BE2C (cell line): ENCODE measurements at regions not wholly inside any gene's neighbourhood (a gene's known extent, or its start where the extent isn't known, plus 50 kb on each side); places are given as distances from the start of the nearest gene placed in this dataset.

ENCODE experiments used
- DNase-seq: peaks from one replicate; pipeline ENCODE4 v3.0.0-alpha.2; 2020
- H3K27me3 ChIP-seq: fragments of 250-450 bp; sonication (Bioruptor Pico); 2 replicates; pipeline ENCODE4 v1.5.1; 2020; ENCODE audit warnings: mild to moderate bottlenecking
- H3K36me3 ChIP-seq: fragments of 250-450 bp; sonication (Bioruptor Pico); 2 replicates; pipeline ENCODE4 v1.5.1; 2020; ENCODE audit warnings: mild to moderate bottlenecking
- H3K4me1 ChIP-seq: fragments of 250-450 bp; sonication (Bioruptor Pico); 2 replicates; pipeline ENCODE4 v1.5.1; 2020
- H3K4me3 ChIP-seq: 2 replicates; pipeline ENCODE4 v1.5.1; 2011; ENCODE audit warnings: low read depth, low read length
- H3K9me3 ChIP-seq: fragments of 250-450 bp; sonication (Bioruptor Pico); 2 replicates; pipeline ENCODE4 v1.5.1; 2020
- CTCF ChIP-seq: IDR thresholded peaks from 2 replicates; pipeline ENCODE4 v1.5.1; 2012; ENCODE audit warnings: mild to moderate bottlenecking, low read depth, low read length

GRCh38 chr16:13527332-13527731, 392.6 kb upstream of the ERCC4 start:
- H3K4me1 ChIP-seq, result no peaks in the 10 kb centered on the region
- TF ChIP-seq CTCF, result no peak
- H3K27me3 ChIP-seq, result no peaks in the 10 kb centered on the region
- H3K9me3 ChIP-seq, result no peaks in the 10 kb centered on the region; the same call in 1 of the 2 replicates
- H3K4me3 ChIP-seq, result no peak overlapping the region
- DNase-seq, result no peak
- no peaks in the 10 kb centered on the region for H3K36me3 ChIP-seq

GRCh38 chr16:13528691-13529090, 391.3 kb upstream of the ERCC4 start:
- no peaks in the 10 kb centered on the region for H3K4me1 ChIP-seq
- no peaks in the 10 kb centered on the region; the same call in 1 of the 2 replicates for H3K9me3 ChIP-seq
- DNase-seq, result no peak
- no peak overlapping the region for H3K4me3 ChIP-seq
- no peaks in the 10 kb centered on the region for H3K27me3 ChIP-seq
- H3K36me3 ChIP-seq, result no peaks in the 10 kb centered on the region
- no peak for TF ChIP-seq CTCF

GRCh38 chr16:13529193-13529982, 390.6 kb upstream of the ERCC4 start:
- Histone ChIP-seq H3K4me1 (no peaks in the 10 kb centered on the region), H3K4me3 (no peak overlapping the region), H3K27me3 (no peaks in the 10 kb centered on the region), H3K36me3 (no peaks in the 10 kb centered on the region), H3K9me3 (no peaks in the 10 kb centered on the region)
- DNase-seq, result no peak
- no peak for TF ChIP-seq CTCF

GRCh38 chr16:13540771-13541170, 379.2 kb upstream of the ERCC4 start:
- no peak for TF ChIP-seq CTCF
- Histone ChIP-seq H3K36me3 (no peaks in the 10 kb centered on the region), H3K27me3 (no peaks in the 10 kb centered on the region), H3K4me1 (no peaks in the 10 kb centered on the region), H3K4me3 (no peak overlapping the region), H3K9me3 (no peaks in the 10 kb centered on the region; the same call in 1 of the 2 replicates)
- no peak for DNase-seq

- Histone ChIP-seq H3K36me3 (no peaks in the 10 kb centered on the region), H3K4me3 (no peak overlapping the region), H3K9me3 (no peaks in the 10 kb centered on the region; the same call in 1 of the 2 replicates), H3K27me3 (no peaks in the 10 kb centered on the region), H3K4me1 (no peaks in the 10 kb centered on the region)
- no peak for TF ChIP-seq CTCF
- DNase-seq, result no peak
Observed at GRCh38 chr16:13542284-13542683, 377.7 kb upstream of the ERCC4 start.

- Histone ChIP-seq H3K36me3 (no peaks in the 10 kb centered on the region), H3K9me3 (no peaks in the 10 kb centered on the region; the same call in 1 of the 2 replicates), H3K4me3 (no peak overlapping the region), H3K4me1 (no peaks in the 10 kb centered on the region), H3K27me3 (no peaks in the 10 kb centered on the region)
- TF ChIP-seq CTCF, result no peak
- DNase-seq, result no peak
Observed at GRCh38 chr16:13543850-13544249, 376.1 kb upstream of the ERCC4 start.
